NB4 (cell line): ENCODE measurements at regions not wholly inside any gene's neighbourhood (a gene's known extent, or its start where the extent isn't known, plus 50 kb on each side); places are given as distances from the start of the nearest gene placed in this dataset.

ENCODE experiments used
- DNase-seq: peaks from one replicate; pipeline ENCODE4 v3.0.0; 2010; ENCODE audit warnings: low read depth
- H3K4me3 ChIP-seq: one replicate; pipeline ENCODE4 v1.5.1; 2011; ENCODE audit warnings: mild to moderate bottlenecking, low read depth, low read length, moderate library complexity
- CTCF ChIP-seq: IDR thresholded peaks from one replicate; pipeline ENCODE4 v1.5.1; 2012; ENCODE audit warnings: low read depth, low read length
- MAX ChIP-seq: IDR thresholded peaks from 2 replicates; pipeline ENCODE4 v1.6.1; 2011; ENCODE audit warnings: low read depth, low read length
- MYC ChIP-seq: IDR thresholded peaks from 2 replicates; pipeline ENCODE4 v1.6.1; 2011; ENCODE audit warnings: low read depth, low read length
- POLR2A ChIP-seq: IDR thresholded peaks from 2 replicates; pipeline ENCODE4 v1.6.1; 2011; ENCODE audit warnings: mild to moderate bottlenecking; ENCODE audit not compliant: insufficient read length; ENCODE audit errors: extremely low read depth

GRCh38 chr12:108432423-108433121, 82.5 kb upstream of the FICD start:
- no peak overlapping the region for H3K4me3 ChIP-seq
- TF ChIP-seq CTCF: no peak
- TF ChIP-seq POLR2A: no peak
- no peak for TF ChIP-seq MYC
- TF ChIP-seq MAX: no peak
- DNase-seq: no peak

- DNase-seq: no peak
- no peak for TF ChIP-seq CTCF
- no peak for TF ChIP-seq MYC
- no peak for TF ChIP-seq MAX
- TF ChIP-seq POLR2A: no peak
- no peak overlapping the region for H3K4me3 ChIP-seq
Observed at GRCh38 chr12:108430926-108431325, 84.2 kb upstream of the FICD start.

GRCh38 chr12:108430245-108430644, 84.8 kb upstream of the FICD start:
- H3K4me3 ChIP-seq: no peak overlapping the region
- no peak for TF ChIP-seq POLR2A
- no peak for TF ChIP-seq MAX
- no peak for TF ChIP-seq CTCF
- no peak for TF ChIP-seq MYC
- no peak for DNase-seq

- DNase-seq: peak; percentile 19
- H3K4me3 ChIP-seq: no peak overlapping the region
- TF ChIP-seq POLR2A (no peak), MAX (no peak), CTCF (no peak), MYC (no peak)
Observed at GRCh38 chr12:108425238-108425795, 86.2 kb upstream of the CMKLR1 start.

- TF ChIP-seq MAX (no peak), POLR2A (no peak), CTCF (no peak), MYC (no peak)
- no peak for DNase-seq
- H3K4me3 ChIP-seq: no peak overlapping the region
Observed at GRCh38 chr12:108424816-108425215, 85.7 kb upstream of the CMKLR1 start.
